RPMI8226 (cell line): ENCODE measurements at regions not wholly inside any gene's neighbourhood (a gene's known extent, or its start where the extent isn't known, plus 50 kb on each side); places are given as distances from the start of the nearest gene placed in this dataset.
"Not testable (repeated sequence)": the region's sequence is repeated elsewhere in the genome, so short reads cannot be mapped to it uniquely, and the experiment has no call there.

Source experiments
- DNase-seq: peaks from one replicate; pipeline ENCODE4 v3.0.0-alpha.2; 2015

DNA sequence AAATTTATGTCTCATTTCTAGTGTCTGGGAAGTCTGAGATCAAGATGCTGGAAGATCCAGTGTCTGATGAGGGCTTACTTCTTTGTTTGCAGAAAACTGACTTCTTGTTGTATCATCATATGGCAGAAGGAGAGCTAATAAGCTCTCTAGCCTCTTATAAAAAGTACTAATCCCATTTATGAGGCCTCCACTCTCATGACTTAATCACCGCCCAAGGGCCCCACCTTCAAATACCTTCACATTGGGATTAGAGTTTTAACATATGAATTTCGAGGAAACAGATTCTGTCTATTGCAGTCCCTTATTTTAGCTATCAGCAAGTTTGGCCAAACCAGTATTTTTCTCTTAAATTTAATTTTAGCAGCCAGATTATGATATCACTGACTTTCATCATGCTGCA is 150.2 kb upstream of the TMPRSS15 start:
- no peak for DNase-seq

DNA sequence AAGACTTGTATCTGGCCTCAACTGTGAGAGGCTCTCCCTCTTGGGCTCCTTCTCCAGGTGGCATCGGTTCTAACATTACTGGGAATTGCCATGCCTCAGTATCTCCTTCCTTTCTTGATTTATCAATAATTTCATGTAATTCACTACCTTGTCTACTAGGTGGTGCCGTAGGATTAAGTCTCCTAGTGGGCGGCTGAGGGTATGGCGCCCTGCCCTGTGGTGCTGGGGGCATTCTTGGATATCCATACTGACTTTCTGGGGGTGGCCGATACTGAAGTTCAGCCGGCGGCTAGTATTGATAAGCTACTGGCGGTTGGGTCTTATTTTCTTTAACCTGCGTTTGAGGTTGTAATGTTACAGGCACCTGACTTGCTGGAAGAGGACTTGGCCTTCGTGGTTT is 164.2 kb upstream of the TMPRSS15 start:
- DNase-seq, result not testable (repeated sequence)

DNA sequence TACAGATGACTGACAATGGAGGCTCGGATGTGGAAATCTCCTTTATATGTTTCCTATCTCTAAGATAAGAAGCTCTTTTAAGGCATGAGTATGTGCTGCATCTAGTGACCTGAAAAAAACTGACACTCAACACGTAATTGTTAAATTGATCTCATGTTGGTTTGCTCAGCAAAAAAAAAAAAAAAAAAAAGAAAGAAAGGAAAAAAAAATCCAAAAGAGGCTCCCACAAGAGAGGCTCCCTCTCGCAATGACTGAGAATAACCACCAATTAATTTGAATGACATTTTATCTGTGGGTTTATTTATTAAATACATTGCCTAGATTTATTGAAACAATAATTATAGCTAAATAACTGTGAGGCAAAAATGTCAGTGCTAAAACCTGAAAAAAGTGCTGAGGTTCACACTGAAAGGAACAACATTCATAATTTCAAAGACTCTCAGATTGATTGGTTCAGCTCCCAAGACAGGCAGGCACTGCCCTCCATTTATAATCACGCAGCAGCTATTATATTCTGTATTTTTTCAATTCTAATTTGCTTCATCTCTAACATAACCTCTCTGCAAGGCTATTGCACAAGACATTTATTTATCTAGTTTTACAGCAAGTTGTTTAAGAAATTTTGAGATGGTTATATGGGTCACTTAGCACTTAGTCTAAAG is 184.5 kb upstream of the TMPRSS15 start:
- DNase-seq, result no peak

DNA sequence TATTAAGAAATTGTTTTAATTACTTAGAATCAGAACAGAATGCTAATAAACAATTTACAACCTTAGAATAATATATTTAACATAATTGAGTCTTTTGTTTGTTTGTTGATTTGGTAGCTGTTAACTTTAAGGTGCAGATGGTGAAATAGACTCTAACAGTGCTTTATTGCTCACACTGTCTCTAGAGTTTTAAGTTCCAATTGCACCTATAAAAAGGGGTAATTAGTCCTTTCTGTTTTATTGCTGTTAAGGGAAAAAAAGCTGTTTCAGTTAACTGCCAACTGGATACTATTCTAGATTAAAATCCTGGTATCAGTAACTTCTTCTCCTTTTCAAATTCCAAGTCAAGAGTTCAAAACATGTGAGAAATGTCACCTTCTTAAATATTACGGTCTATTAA is 197.6 kb upstream of the TMPRSS15 start:
- DNase-seq, result no peak

DNA sequence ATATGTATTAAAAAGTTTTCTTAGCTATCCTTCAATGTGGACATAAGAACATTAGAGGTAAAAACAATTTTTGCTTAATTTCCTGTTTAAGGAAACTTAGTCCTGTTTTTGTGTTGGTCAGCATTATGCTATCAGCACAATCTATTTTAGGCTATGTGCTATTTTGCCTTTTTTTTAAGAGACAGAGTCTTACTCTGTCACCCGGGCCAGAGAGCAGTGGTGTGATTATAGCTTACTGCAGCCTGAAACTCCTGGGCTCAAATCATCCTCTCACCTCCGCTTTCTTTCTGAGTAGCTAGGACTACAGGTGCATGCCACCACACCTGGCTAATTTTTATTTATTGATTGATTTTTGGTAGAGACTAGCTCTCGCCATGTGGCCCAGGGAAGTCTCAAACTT is 199.1 kb upstream of the TMPRSS15 start:
- DNase-seq, result peak; percentile 81

DNA sequence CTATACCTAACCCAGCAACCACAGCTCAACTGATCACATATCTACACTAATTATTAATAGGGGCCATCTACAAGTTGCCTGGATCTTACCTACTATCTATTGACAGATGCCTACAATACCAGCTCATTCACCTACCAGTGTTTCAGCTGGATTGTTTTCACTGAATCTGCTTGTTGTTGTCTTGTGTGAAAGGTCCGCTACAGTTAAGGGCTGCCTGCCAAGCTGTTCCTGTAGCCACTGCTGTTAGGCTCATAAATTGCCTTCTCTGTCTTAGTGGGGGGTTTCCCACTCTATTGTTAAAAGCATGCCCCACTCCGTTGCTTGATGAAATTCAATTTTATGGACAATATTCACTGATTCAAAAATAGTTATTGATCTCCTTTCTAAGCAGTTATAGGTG is 199.7 kb upstream of the TMPRSS15 start:
- DNase-seq, result peak; percentile 78

DNA sequence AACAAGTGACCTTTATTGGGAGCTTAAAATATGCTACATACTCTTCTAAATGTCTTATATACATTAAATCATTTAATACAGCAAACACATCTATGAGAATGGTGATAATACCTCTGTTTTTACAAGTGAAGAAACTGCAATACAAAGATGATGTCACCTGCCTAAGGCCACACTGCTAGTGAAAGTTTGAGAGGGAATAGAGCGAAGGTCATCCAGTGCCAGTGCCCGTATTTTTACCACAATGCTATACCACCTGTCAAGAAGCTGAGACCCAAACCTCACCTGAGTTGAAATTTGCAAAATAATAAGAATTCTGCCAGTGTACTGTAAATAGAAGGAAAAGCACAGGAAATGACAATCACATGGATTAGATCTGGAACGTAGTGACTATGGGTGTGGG is 200.4 kb upstream of the TMPRSS15 start:
- no peak for DNase-seq

DNA sequence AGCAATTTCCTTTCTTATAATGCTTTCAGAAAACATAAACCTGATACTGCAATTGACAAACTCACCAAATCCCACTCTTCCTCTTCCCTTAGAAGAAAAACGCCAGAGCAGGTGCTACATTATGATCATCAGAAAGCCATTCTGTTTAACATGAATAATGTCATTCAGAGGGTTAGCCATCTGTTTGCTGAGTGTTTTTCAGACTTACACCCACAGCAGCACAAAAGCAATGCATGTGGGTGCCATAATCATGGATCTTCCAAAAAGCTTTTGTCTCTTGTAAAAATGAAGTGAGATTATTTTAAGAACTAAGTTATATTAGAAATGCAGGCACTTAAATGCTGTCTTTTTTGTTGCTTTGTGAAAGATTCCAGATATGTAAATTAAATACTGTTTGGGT is 204.6 kb upstream of the TMPRSS15 start:
- no peak for DNase-seq

DNA sequence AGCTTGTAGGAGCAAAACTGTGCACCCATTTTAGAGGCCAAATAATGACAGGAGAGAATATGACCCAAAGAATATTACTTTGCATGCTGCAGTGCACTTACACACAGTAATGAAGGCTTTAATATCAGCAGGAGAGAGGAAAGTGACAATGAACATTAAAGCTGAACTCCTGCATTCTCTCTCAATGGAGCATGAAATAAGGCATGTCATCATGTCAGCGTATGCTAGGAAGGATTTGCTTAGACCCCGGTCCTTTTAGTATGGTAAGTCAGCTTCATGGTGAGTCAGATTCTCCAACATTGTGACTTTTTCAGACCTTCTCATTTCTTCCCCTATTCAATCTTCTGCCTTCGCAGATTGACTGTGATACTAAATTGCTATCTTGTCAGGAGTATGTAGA is 210.7 kb upstream of the TMPRSS15 start:
- DNase-seq, result no peak

DNA sequence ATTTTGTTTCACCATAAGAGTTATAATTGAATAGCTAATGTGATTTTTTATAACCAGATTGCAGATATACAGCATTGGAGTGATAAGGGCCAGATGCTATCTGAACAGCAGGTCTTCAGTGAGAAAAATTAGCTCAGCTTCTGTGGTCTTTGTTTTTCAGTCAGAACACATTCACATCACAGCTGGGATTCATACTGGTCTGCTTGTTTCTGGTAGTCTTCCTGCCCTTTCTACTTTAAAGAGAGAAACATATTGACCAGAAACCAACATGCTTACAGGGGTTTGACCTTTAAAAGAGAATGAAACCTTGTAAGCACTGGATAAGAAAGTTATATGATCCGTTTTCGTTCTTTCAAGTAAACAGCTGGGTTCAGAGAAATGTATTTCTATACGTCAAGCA is 213.7 kb upstream of the TMPRSS15 start:
- DNase-seq, result no peak

DNA sequence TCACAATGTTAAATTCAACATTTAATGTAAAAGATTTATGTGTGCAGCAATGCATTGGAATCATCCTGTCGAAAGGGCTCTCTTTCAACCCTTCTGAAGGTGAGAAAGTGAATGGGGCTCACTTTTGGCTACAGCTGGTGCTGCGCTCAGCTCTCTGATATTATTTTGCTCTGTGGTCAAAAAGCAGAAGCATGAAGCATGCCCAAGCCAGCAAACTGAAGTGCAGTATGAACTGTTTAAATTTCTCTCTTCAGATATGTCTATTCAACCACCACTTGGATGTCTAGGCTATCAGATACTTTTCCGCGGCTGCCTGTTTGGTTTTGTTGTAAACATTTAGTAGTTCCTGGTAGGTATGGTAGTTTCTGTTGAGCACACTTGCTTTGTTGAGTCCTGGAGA is 216.9 kb upstream of the TMPRSS15 start:
- peak; percentile 35 for DNase-seq

DNA sequence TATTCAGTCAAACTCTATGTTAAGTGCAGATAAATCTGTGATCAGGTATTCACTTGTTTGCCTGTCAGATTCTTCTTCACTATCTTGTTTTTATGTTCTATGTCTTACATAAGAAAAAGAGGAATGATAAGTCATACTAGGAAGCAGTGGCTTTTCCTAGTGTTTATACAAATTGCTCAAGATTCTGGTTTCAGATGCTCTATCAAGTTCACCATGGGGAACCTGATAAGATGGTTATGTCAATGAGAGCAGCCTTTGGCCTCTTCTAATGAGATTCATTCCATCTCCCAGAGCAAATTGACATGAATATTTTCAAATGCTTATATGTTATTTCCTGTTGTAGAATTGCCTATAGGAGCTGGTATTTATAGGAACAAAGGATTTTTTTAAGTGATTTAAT is 218.8 kb upstream of the TMPRSS15 start:
- DNase-seq, result no peak

DNA sequence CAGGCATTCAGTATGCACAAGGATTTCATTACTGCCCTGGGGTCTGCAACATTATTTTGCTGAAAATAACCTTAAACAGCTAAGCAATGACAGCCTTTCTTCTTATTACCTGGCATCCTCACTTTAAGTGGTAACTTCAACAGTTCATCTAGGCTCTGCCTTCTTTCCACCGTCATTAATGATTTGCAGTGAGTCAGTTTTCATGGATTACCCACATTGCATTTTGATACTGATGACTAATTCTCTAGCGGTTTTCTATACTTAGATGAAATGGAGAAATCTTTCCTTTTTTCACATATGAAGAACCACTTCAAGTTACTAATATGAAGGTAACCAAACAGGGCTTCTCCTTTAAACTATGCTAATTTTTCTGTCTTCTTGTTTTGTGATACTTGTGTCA is 226.9 kb upstream of the TMPRSS15 start:
- no peak for DNase-seq

DNA sequence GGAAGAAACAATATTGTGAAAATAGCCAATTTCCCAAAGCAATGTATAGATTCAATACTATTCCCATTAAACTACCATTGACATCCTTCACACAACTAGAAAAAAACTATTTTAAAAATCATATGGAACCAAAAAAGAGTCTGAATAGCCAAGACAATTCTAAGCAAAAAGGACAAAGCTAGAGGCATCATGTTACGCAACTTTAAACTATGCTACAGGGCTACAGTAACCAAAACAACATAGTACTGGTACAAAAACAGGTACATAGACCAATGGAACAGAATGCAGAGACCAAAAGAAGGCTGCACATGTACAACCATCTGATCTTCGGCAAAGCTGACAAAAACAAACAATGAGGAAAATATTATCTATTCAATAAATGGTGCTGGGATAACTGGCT is 233.3 kb upstream of the TMPRSS15 start:
- no peak for DNase-seq

DNA sequence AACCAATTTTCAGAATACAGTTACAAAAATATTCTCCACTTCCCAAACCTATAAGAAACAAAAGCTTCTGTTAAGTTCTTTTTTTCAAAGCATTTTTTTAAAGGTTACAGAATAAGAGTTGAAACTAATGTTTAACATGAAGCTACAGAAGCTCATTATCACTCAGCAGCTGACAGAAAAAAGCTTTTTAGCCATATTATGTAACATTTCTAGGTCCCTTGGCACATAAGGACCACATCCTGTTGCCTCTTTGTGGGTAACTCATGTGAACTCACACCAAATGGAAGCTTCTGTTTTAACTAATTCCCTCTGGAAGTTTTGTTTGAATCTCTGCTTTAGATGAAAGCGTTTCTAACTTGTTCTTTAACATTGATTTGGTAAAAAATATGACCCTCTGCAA is 242.5 kb upstream of the TMPRSS15 start:
- no peak for DNase-seq

DNA sequence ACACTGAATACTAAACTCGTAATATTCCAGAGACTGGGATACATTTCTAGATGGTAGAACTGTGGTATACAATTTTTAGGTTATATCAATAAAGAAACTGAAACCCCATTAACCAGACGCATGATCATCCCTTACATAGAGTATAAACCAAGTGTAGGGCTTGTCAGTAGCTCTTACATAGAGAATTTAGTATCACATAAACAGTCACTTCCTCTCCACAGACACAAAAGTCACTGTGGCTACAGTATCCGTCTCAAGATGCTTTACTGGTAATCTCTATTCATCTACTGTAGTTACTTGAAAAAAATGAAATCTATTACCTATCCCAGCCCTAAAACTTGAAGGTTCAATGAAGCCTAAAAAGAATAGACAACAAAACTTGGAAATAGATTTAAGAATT is 252.3 kb upstream of the TMPRSS15 start:
- DNase-seq, result no peak

DNA sequence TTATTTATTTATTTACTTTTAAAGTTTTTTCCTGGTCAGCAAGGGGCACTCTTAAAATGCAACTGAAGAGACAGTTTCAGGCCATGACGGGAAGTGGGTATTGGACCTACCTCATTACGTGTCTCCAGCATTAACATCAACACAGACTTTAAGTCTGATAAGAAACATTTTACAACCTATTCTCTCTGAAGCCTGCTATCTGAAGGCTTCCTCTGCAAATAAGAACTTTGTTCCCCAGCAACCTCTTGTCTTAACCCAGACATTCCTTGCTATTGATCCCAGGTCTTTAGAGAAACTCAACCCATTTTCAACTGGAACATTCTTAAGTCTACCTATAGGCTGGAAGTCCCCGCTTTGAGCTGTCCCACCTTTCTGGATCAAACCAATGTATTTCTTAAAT is 258.3 kb upstream of the TMPRSS15 start:
- no peak for DNase-seq

DNA sequence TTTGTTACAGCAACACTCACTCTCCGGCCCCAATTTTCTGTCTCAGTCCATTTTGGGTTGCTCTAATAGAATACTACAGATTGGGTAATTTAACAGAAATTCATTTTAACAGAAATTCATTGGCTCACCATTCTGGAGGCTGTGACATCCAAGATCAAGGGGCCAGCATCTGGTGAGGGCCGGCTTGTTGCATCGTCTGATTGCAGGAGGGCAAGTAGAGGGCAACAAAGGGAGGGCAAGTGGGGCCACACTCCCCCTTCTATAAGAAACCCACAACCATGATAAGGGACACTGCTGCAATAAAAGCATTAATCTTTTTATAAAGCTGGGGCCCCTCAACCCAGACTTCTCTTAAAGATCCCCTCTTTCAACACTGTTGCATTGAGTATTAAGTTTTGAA is 260.1 kb upstream of the TMPRSS15 start:
- DNase-seq, result no peak

DNA sequence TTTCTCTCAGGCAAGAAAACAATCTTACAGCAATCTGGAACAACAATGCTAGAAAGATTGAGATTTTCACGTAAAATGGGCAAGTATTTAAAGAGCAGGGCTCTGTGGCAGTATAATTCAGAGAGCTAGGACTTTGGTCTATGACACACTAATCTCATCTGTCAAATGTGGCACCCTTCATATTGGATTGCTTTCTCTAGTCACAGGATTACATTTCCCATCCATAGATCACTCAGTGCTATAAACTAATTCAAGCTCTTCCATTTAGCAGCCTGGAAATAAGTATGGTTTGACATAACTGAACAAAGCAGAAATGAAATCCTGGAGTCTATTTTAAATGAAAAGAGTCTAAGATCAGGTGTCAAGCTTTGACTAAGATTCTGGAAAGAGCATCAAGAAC is 263.1 kb upstream of the TMPRSS15 start:
- DNase-seq, result no peak

DNA sequence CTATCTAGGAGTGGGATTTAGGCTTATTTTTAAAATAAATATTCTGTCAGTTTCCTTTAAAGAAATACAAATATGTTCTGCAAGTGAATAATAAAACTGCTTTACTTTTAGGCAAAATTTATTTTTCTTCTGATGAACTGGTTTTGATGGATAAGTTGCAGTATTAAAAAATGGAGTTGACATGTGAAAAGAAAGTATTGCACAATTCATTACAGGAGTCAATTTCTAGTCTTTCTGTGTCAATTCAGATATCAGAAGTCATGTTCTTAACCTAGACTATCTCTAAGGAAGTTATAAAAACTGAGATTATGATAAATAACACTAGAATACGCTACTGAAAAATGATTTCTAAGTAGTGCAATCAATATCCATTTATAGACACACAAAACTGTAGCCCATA is 270.2 kb upstream of the TMPRSS15 start:
- DNase-seq, result no peak

DNA sequence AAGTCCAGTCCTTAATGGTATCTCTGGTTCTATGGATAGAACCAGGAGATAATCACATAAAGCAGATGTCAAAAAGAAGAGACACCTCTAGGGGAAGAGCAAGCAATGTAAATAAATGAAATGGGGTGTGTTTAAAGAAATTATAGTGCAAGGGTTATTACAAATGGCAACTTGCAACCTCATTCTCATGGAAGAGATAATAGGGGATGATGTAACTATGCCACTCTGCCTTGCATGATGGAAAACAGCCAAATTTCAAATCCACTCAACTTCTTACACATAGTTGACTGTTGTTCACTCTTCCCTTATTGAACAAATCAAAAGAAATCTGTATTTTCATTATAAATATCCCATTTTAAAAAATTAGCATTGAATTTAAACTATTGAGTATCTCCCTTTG is 274.0 kb upstream of the TMPRSS15 start:
- DNase-seq, result no peak

DNA sequence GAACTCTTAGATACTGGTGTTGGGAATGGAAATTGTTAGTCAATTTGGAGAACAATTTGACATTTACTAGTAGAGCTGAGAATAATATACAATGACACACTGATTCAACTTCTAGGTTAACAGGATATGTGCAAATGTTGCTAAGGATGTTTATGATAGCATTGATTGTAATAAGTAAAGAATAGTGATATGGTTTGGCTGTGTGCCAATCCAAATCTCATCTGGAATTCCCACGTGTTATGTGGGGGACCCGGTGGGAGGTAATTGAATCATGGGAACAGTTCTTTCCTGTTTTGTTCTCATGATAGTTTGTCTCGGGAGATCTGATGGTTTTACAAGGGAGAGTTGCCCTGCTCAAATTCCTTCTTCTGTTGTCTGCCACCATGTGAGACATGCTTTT is 302.4 kb upstream of the TMPRSS15 start:
- no peak for DNase-seq

DNA sequence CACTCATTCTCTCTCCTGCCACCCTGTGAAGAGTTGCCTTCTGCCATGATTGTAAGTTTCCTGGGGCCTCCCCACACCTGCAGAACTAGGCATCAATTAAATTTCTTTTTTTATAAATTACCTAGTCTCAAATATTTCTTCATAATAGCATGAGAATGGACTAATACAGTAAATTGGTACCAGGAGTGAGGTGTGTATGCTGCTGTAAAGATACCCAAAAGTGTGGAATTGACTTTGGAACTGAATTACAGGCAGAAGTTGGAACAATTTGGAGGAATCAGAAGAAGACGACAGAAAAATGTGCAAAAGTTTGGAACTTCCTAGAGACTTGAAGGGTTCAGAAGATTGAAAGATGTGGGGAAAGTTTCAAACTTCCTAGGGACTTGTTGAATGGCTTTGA is 308.1 kb upstream of the TMPRSS15 start:
- DNase-seq, result no peak

DNA sequence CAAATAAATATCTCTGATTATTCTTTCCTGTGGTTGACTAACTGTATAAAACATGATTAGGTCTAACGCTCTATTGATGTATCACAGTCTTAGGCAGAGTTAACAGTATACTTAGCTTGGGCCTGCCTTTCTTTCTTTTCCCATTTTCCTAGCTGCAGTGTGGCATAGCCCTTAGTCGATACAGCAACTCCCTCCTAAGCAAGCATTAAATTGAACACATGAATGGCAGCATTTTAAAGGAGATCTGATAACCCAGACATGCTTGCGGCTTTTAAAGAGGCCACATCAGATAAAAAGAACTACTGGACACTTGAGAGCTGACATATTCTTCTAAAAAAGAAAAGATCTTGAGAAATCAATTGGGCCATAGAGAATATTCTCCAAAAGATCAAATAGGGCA is 312.0 kb upstream of the TMPRSS15 start:
- no peak for DNase-seq

DNA sequence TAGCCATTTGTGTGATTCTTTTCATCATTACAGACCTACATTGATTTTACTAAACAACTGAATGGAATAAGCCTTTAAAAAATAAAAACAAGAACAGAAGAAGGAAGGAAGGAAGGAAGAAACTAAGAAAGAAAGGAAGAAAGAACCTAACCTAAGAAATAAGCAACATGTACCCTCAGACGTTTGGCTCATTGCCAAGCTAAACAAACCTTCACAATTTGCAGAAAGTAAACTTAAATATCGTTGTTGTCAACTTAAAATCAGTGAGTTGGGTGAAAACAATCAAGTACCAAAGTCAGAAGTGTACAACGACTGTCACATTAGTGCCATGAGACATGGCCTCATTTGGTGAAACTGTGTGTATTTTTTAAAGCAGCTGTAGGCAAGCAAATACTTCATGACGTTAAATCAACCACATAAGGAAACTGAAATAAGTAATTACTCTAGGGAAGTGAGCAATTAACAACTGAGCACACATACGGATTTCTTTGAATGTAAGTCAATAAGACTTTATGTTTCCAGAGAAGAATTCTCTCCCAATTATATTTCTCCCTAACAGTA is 313.1 kb upstream of the TMPRSS15 start:
- peak; percentile 19 for DNase-seq

DNA sequence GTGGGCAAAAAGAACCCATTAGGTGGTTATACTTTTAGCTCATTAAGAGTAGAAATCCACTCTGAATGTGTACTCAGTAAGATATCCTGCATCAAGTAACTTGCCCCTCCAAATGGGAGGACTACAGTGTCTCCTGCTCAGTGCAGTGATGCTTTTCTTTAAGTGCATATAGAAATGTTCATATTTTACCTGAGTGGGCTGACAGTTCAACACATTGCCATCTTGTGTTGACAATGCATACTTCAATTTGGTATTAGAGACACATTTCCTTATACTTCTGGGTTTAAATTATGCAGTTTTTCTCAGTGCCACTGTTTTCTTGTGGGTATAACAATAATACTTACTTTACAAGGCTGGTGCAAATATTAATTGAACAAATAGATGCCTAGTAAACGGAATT is 318.6 kb upstream of the TMPRSS15 start:
- DNase-seq, result no peak
